ENCODE measurements at regions not wholly inside any gene's neighbourhood (a gene's known extent, or its start where the extent isn't known, plus 50 kb on each side); places are given as distances from the start of the nearest gene placed in this dataset.

GRCh38 chr10:83983578-83984255, 155.6 kb upstream of the GHITM start:
- TF ChIP-seq, protein P1, sequence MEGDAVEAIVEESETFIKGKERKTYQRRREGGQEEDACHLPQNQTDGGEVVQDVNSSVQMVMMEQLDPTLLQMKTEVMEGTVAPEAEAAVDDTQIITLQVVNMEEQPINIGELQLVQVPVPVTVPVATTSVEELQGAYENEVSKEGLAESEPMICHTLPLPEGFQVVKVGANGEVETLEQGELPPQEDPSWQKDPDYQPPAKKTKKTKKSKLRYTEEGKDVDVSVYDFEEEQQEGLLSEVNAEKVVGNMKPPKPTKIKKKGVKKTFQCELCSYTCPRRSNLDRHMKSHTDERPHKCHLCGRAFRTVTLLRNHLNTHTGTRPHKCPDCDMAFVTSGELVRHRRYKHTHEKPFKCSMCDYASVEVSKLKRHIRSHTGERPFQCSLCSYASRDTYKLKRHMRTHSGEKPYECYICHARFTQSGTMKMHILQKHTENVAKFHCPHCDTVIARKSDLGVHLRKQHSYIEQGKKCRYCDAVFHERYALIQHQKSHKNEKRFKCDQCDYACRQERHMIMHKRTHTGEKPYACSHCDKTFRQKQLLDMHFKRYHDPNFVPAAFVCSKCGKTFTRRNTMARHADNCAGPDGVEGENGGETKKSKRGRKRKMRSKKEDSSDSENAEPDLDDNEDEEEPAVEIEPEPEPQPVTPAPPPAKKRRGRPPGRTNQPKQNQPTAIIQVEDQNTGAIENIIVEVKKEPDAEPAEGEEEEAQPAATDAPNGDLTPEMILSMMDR (conservative IDR thresholded peaks at IDR 0.05) = no peak
- no peak for TF ChIP-seq ZFX (IDR thresholded peaks at IDR 0.05)

Measured in C4-2B (cell line).